Thyroid gland (tissue), 4 donors: ENCODE measurements at regions not wholly inside any gene's neighbourhood (a gene's known extent, or its start where the extent isn't known, plus 50 kb on each side); places are given as distances from the start of the nearest gene placed in this dataset.

Experiments
- DNase-seq, 2 donors: peaks; one replicate each; pipeline ENCODE4 v3.0.0-alpha.2; 2019
- H3K27ac ChIP-seq, 3 donors: fragments of 200-600 bp; sonication (generic); 1 replicate in 2 of 3; 2 replicates in 1 of 3; pipeline ENCODE4 v1.5.1; 2016 to 2019; ENCODE audit warnings: mild to moderate bottlenecking in 1 of 3, moderate library complexity in 1 of 3
- H3K27me3 ChIP-seq: fragments of 200-600 bp; sonication (generic); one replicate; pipeline ENCODE4 v1.5.1; 2019
- H3K36me3 ChIP-seq, 2 donors: fragments of 200-600 bp; sonication (generic); one replicate each; pipeline ENCODE4 v1.5.1; 2016 to 2019
- H3K4me1 ChIP-seq, 2 donors: fragments of 200-600 bp; sonication (generic); one replicate each; pipeline ENCODE4 v1.5.1; 2017 to 2019
- H3K4me3 ChIP-seq, 3 donors: fragments of 200-600 bp; sonication (generic); replicated peaks in 1 of 3; 1 replicate in 2 of 3; 2 replicates in 1 of 3; pipeline ENCODE4 v1.5.1; 2016; ENCODE audit warnings: mild to moderate bottlenecking in 1 of 3
- H3K9me3 ChIP-seq: fragments of 200-600 bp; sonication (generic); one replicate; pipeline ENCODE4 v1.5.1; 2017
- CTCF ChIP-seq, 6 experiments: fragments of 200-600 bp in 3 of 6; fragments of 450-650 bp in 3 of 6; sonication (generic) in 3 of 6; IDR thresholded peaks; one replicate each; pipeline ENCODE4 v1.5.1; 2016 to 2019; ENCODE audit warnings: antibody characterized with exemption in 6 of 6, mild to moderate bottlenecking in 2 of 6, inconsistent platforms in 1 of 6, moderate library complexity in 1 of 6
- POLR2A ChIP-seq, 2 donors: fragments of 450-650 bp; IDR thresholded peaks; one replicate each; pipeline ENCODE4 v1.6.1; 2017; ENCODE audit warnings: antibody characterized with exemption in 2 of 2, mild to moderate bottlenecking in 2 of 2, moderate library complexity in 1 of 2
- WGBS, 2 donors: methylation state at CpG; one replicate each; pipeline ENCODE4 v1.1.5; 2017; 5-methylcytosine and 5-hydroxymethylcytosine counted together
- intact Hi-C: fragments of 100-400 bp; cut with DNase I; formaldehyde crosslinking; loops from one replicate; pipeline ENCODE4 v1.15.1; 2023

- 65 to 67% methylated on average over 5 of the region's 5 CpGs for WGBS, 2 donors
- no peak overlapping the region for H3K4me3 ChIP-seq
These were observed 294.2 kb upstream of the DMRT1 start for GRCh38 chr9:547314-547713.

GRCh38 chr9:549455-549997 lies 292.0 kb upstream of the DMRT1 start:
- no peak for DNase-seq
- no peaks in the 10 kb centered on the region for H3K36me3 ChIP-seq
- H3K4me3 ChIP-seq, result no peak overlapping the region
- WGBS, 2 donors, result 85 to 88% methylated on average over 12 of the region's 12 CpGs
- intact Hi-C loops, result no loop called here
- no peak overlapping the region for H3K27ac ChIP-seq
- peaks cover 0 to 17% of the 10 kb centered on the region in 2 donors for H3K4me1 ChIP-seq
- TF ChIP-seq POLR2A (IDR thresholded peaks at IDR 0.05) (no peak), CTCF (IDR thresholded peaks at IDR 0.05) (no peak)
- H3K27me3 ChIP-seq, result no peaks in the 10 kb centered on the region
- H3K9me3 ChIP-seq, result no peaks in the 10 kb centered on the region

More at GRCh38 chr9:547314-547713, 294.2 kb upstream of the DMRT1 start:
- no peak for DNase-seq
- TF ChIP-seq CTCF (IDR thresholded peaks at IDR 0.05), result no peak
- TF ChIP-seq POLR2A (IDR thresholded peaks at IDR 0.05), result no peak
- Histone ChIP-seq H3K9me3 (no peaks in the 10 kb centered on the region), H3K27me3 (no peaks in the 10 kb centered on the region), H3K27ac (no peak overlapping the region), H3K36me3 (no peaks in the 10 kb centered on the region), H3K4me1 (peaks cover 0 to 13% of the 10 kb centered on the region in 2 donors)
- intact Hi-C loops, result no loop called here

- no peak for DNase-seq
- TF ChIP-seq POLR2A (IDR thresholded peaks at IDR 0.05) (no peak), CTCF (IDR thresholded peaks at IDR 0.05) (no peak)
- Histone ChIP-seq H3K4me1 (peaks cover 0 to 17% of the 10 kb centered on the region in 2 donors), H3K27ac (no peak overlapping the region), H3K4me3 (no peak overlapping the region), H3K27me3 (no peaks in the 10 kb centered on the region), H3K9me3 (no peaks in the 10 kb centered on the region), H3K36me3 (no peaks in the 10 kb centered on the region)
- intact Hi-C loops, result no loop called here
- WGBS, 2 donors, result 91 to 94% methylated on average over 8 of the region's 8 CpGs
These were observed 291.2 kb upstream of the DMRT1 start for GRCh38 chr9:550333-550732.

DNA sequence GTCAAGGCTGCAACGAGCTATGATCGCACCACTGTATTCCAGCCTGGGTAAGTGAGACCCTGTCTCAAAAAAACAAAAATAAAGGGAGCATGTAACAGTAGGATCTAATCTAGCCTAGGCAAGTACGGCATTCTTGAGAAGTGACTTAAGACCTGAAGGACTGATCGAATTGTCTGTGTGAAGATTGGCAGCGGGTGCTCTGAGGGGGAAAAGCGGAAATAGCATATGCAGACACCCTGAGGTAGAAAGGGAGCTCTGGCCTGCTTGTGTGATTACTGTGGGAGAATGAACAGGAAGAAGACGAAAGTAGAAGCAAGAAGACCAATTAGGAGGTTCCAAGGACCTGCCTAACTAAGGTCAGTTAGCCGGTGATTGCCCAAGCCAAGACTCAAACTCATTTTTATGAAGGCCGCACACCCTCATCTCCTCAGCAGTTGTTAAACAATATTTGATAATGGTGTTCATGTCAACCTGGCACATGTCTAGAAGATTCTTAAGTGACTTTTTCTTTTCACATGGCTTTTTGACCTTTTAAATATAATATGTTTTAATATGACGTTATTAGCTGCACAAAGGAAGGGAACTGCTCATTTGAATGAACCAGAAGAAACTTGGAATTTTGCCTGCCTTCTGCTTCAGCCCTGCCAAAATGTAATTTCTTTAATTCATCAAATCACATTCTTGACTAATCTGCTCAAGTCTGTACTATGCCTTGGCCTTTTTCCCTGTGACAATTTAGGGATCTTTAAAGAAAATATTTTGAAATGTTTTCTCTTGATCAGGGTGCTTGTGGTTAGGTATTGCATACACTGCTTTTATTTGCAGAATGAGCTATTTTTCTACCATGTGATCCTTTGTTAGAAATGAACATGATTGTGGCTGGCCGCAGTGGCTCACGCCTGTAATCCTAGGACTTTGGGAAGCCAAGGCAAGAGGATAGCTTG lies 289.2 kb upstream of the DMRT1 start:
- Histone ChIP-seq H3K27me3 (no peaks in the 10 kb centered on the region), H3K4me1 (peaks cover 0 to 9% of the 10 kb centered on the region in 2 donors), H3K36me3 (no peaks in the 10 kb centered on the region), H3K4me3 (no peak overlapping the region), H3K9me3 (no peaks in the 10 kb centered on the region), H3K27ac (peak overlapping the region in 2 of 3 donors; percentile 13 to 25)
- WGBS, 2 donors, result 86 to 87% methylated on average over 12 of the region's 12 CpGs
- intact Hi-C loops, result no loop called here
- no peak for DNase-seq
- TF ChIP-seq CTCF (IDR thresholded peaks at IDR 0.05), result no peak
- no peak for TF ChIP-seq POLR2A (IDR thresholded peaks at IDR 0.05)

GRCh38 chr9:555493-555892 lies 286.0 kb upstream of the DMRT1 start:
- Histone ChIP-seq H3K4me1 (peaks cover 0 to 13% of the 10 kb centered on the region in 2 donors), H3K4me3 (no peak overlapping the region), H3K9me3 (no peaks in the 10 kb centered on the region), H3K36me3 (no peaks in the 10 kb centered on the region), H3K27ac (no peak overlapping the region), H3K27me3 (no peaks in the 10 kb centered on the region)
- no peak for TF ChIP-seq CTCF (IDR thresholded peaks at IDR 0.05)
- no peak for TF ChIP-seq POLR2A (IDR thresholded peaks at IDR 0.05)
- intact Hi-C loops, result no loop called here
- WGBS, 2 donors, result 71 to 96% methylated on average over 4 of the region's 4 CpGs
- DNase-seq, result no peak
